Hepatocyte (in vitro differentiated cells): ENCODE measurements at regions not wholly inside any gene's neighbourhood (a gene's known extent, or its start where the extent isn't known, plus 50 kb on each side); places are given as distances from the start of the nearest gene placed in this dataset.

Source experiments
- CTCF ChIP-seq: fragments of 200-600 bp; sonication (generic); IDR thresholded peaks from 2 replicates; pipeline ENCODE4 v1.5.1; 2016; ENCODE audit warnings: antibody characterized with exemption, mild to moderate bottlenecking; ENCODE audit not compliant: poor library complexity
- EZH2 ChIP-seq: fragments of 200-600 bp; sonication (generic); IDR thresholded peaks from 2 replicates; pipeline ENCODE4 v1.6.1; 2016; ENCODE audit warnings: antibody characterized with exemption, mild to moderate bottlenecking, borderline replicate concordance
- EZH2phosphoT487 ChIP-seq: fragments of 200-600 bp; sonication (generic); IDR thresholded peaks from one replicate; pipeline ENCODE4 v1.6.1; 2018; ENCODE audit warnings: antibody characterized with exemption, mild to moderate bottlenecking, low read depth, moderate library complexity; ENCODE audit not compliant: unreplicated experiment, severe bottlenecking

GRCh38 chr10:30231709-30232108, 117.4 kb downstream of the MTPAP start:
- TF ChIP-seq EZH2 (no peak), CTCF (no peak), EZH2phosphoT487 (no peak)
